HCT116 (cell line): ENCODE measurements at regions not wholly inside any gene's neighbourhood (a gene's known extent, or its start where the extent isn't known, plus 50 kb on each side); places are given as distances from the start of the nearest gene placed in this dataset.

Experiments used
- ATAC-seq: fragments of 200-7000 bp; cut with Tn5 transposase; 2 replicates; pipeline ENCODE4 v1.9.1; 2020; ENCODE audit warnings: mild to moderate bottlenecking, moderate library complexity
- BruUV-seq: library from RNA; stranded (reverse); fragments of 400-500 nt; replicated peaks from 2 replicates; lab custom pipeline; 2021; lab: Mats Ljungman, UMichigan
- CTCF ChIA-PET: fragments of 300-600 bp; sonication (Branson Sonifier 250); formaldehyde crosslinking; loops from one replicate; lab custom pipeline; 2021; ENCODE audit warnings: antibody characterized with exemption; lab: Charles Lee
- POLR2A ChIA-PET: fragments of 300-600, 350-600 bp; sonication (Branson Sonifier 250); formaldehyde crosslinking; loops from one replicate; lab custom pipeline; 2021; ENCODE audit warnings: antibody characterized with exemption; lab: Charles Lee
- RAD21 ChIA-PET, 2 experiments: fragments of 300-600 bp; sonication (Branson Sonifier 250); formaldehyde crosslinking; loops; one replicate each; lab custom pipeline; 2023; ENCODE audit warnings: low total read pairs in 2 of 2; ENCODE audit not compliant: uncharacterized antibody in 2 of 2, unreplicated experiment in 2 of 2, low non-redundant PET in 1 of 2; lab: Charles Lee
- DNase-seq: peaks from one replicate; pipeline ENCODE4 v3.0.0-alpha.2; 2010; ENCODE audit warnings: low read depth, low spot score
- H2AFZ ChIP-seq: fragments of 200-600 bp; shearing (Covaris generic), sonication (generic); 2 replicates; pipeline ENCODE4 v1.6.1; 2017; ENCODE audit warnings: low read depth, mixed run types, mixed read lengths, antibody characterized with exemption, low read length; ENCODE audit not compliant: poor library complexity, severe bottlenecking
- H3K27ac ChIP-seq: 2 replicates; pipeline ENCODE4 v1.5.1; 2012; ENCODE audit warnings: low read depth, low read length
- H3K27me3 ChIP-seq: fragments of 200-600 bp; sonication (generic); 2 replicates; pipeline ENCODE4 v1.6.1; 2016; ENCODE audit warnings: mixed run types, low read length, mixed read lengths; ENCODE audit not compliant: insufficient read depth
- H3K36me3 ChIP-seq, 2 experiments: fragments of 200-500 bp in 1 of 2; fragments of 200-600 bp in 1 of 2; sonication (Bioruptor generic) in 1 of 2; sonication (generic) in 1 of 2; 2 replicates each; pipeline versions ENCODE4 v1.5.1 to v1.6.1; 2014 to 2016; ENCODE audit warnings: low read length in 2 of 2, inconsistent platforms in 1 of 2, mixed read lengths in 1 of 2, mixed run types in 1 of 2; ENCODE audit not compliant: insufficient read depth in 2 of 2, control insufficient read depth in 1 of 2
- H3K4me1 ChIP-seq, 2 experiments: fragments of 200-600 bp in 1 of 2; sonication (generic) in 1 of 2; 2 replicates each; pipeline versions ENCODE4 v1.5.1 to v1.6.1; 2012 to 2017; ENCODE audit warnings: low read length in 2 of 2, inconsistent platforms in 1 of 2, mild to moderate bottlenecking in 1 of 2, mixed read lengths in 1 of 2, mixed run types in 1 of 2, moderate library complexity in 1 of 2; ENCODE audit not compliant: insufficient read depth in 2 of 2, control insufficient read depth in 1 of 2
- H3K4me2 ChIP-seq: fragments of 200-600 bp; sonication (generic); 2 replicates; pipeline ENCODE4 v1.6.1; 2017; ENCODE audit warnings: mixed run types, low read length, mixed read lengths
- H3K4me3 ChIP-seq, 2 experiments: fragments of 200-600 bp in 1 of 2; sonication (generic) in 1 of 2; replicated peaks in 1 of 2; 2 replicates each; pipeline ENCODE4 v1.5.1; 2011 to 2016; ENCODE audit warnings: low read length in 2 of 2, control low read depth in 1 of 2, low read depth in 1 of 2, mild to moderate bottlenecking in 1 of 2, mixed read lengths in 1 of 2, mixed run types in 1 of 2
- H3K79me2 ChIP-seq: fragments of 200-600 bp; sonication (generic); 2 replicates; pipeline ENCODE4 v1.6.1; 2017; ENCODE audit warnings: mild to moderate bottlenecking, mixed run types, low read length, moderate library complexity, mixed read lengths; ENCODE audit not compliant: insufficient read depth
- H3K9ac ChIP-seq: fragments of 200-600 bp; sonication (generic); 2 replicates; pipeline ENCODE4 v1.6.1; 2016; ENCODE audit warnings: low read length, mixed read lengths
- H3K9me2 ChIP-seq: fragments of 200-600 bp; sonication (generic), shearing (Covaris generic); 2 replicates; pipeline ENCODE4 v1.6.1; 2017; ENCODE audit warnings: mixed run types, mild to moderate bottlenecking, moderate library complexity; ENCODE audit not compliant: insufficient read depth
- H3K9me3 ChIP-seq, 2 experiments: fragments of 200-500 bp in 1 of 2; fragments of 200-600 bp in 1 of 2; sonication (Bioruptor generic) in 1 of 2; sonication (generic) in 1 of 2; 2 replicates each; pipeline ENCODE4 v1.6.1; 2014 to 2017; ENCODE audit warnings: low read length in 2 of 2, mixed read lengths in 2 of 2, inconsistent platforms in 1 of 2, low read depth in 1 of 2, mild to moderate bottlenecking in 1 of 2, mixed run types in 1 of 2, moderate library complexity in 1 of 2; ENCODE audit not compliant: control insufficient read depth in 1 of 2, insufficient read depth in 1 of 2
- H4K20me1 ChIP-seq: fragments of 200-600 bp; sonication (generic), shearing (Covaris generic); 2 replicates; pipeline ENCODE4 v1.6.1; 2017; ENCODE audit warnings: mixed run types, mild to moderate bottlenecking, moderate library complexity; ENCODE audit not compliant: insufficient read depth
- ATF3 ChIP-seq: IDR thresholded peaks from 2 replicates; pipeline ENCODE4 v1.6.1; 2012
- CTCF ChIP-seq, 3 experiments: fragments of 200-600 bp in 1 of 3; sonication (generic) in 1 of 3; IDR thresholded peaks in 2 of 3; conservative IDR thresholded peaks in 1 of 3; 2 replicates each; pipeline ENCODE4 v1.5.1; 2012 to 2017; ENCODE audit warnings: low read depth in 2 of 3, low read length in 2 of 3, antibody characterized with exemption in 1 of 3, borderline replicate concordance in 1 of 3, control low read depth in 1 of 3, mild to moderate bottlenecking in 1 of 3, mixed read lengths in 1 of 3, mixed run types in 1 of 3, moderate library complexity in 1 of 3; ENCODE audit not compliant: insufficient read depth in 1 of 3
- MAX ChIP-seq: IDR thresholded peaks from 2 replicates; pipeline ENCODE4 v1.6.1; 2012
- SIN3A ChIP-seq: IDR thresholded peaks from 2 replicates; pipeline ENCODE4 v1.6.1; 2012; ENCODE audit warnings: low read depth
- SRF ChIP-seq: IDR thresholded peaks from 2 replicates; pipeline ENCODE4 v1.6.1; 2012; ENCODE audit warnings: low read depth
- TCF7L2 ChIP-seq: IDR thresholded peaks from 2 replicates; pipeline ENCODE4 v1.7.0; 2011; ENCODE audit warnings: borderline replicate concordance, inconsistent platforms; ENCODE audit not compliant: insufficient read depth, insufficient read length; ENCODE audit errors: extremely low read depth
- intact Hi-C: fragments of 100-400 bp; cut with micrococcal nuclease; formaldehyde crosslinking; loops from 2 replicates; pipeline ENCODE4 v1.10.0; 2022

GRCh38 chr5:142428036-142428772 is 103.4 kb upstream of the SPRY4 start:
- no peak overlapping the region for H3K4me3 ChIP-seq
- POLR2A ChIA-PET = interaction anchor here (0.7 kb wide), 1 partner anchor 17 kb away, joined by 3 read pairs; no protein-coding TSS in a partner anchor
- intact Hi-C loops = no loop called here
- no peaks in the 10 kb centered on the region for H3K27me3 ChIP-seq
- RAD21 ChIA-PET = no interaction called here
- H3K4me1 ChIP-seq = peaks cover 19 to 23% of the 10 kb centered on the region in 2 experiments; a peak in 3 of 4 replicates
- no peaks in the 10 kb centered on the region for H3K9me3 ChIP-seq
- ATAC-seq (no peak), DNase-seq (no peak)
- no peak for TF ChIP-seq ATF3
- no peak for TF ChIP-seq SRF
- no TSS peak for BruUV-seq
- no peaks in the 10 kb centered on the region for H4K20me1 ChIP-seq
- no peak overlapping the region for H2AFZ ChIP-seq
- H3K9ac ChIP-seq = no peak overlapping the region
- no peaks in the 10 kb centered on the region for H3K9me2 ChIP-seq
- no peaks in the 10 kb centered on the region; a peak in 1 of 4 replicates for H3K36me3 ChIP-seq
- no peak overlapping the region for H3K27ac ChIP-seq
- CTCF ChIA-PET = no interaction called here
- H3K4me2 ChIP-seq = no peak overlapping the region
- no peaks in the 10 kb centered on the region for H3K79me2 ChIP-seq

- no peaks in the 10 kb centered on the region for H3K9me2 ChIP-seq
- H3K36me3 ChIP-seq = no peaks in the 10 kb centered on the region; a peak in 1 of 4 replicates
- H3K4me2 ChIP-seq = no peak overlapping the region
- TF ChIP-seq MAX (no peak), TCF7L2 (no peak), CTCF (IDR thresholded peaks at IDR 0.05 in 2 of 3, conservative IDR thresholded peaks at IDR 0.05 in 1 of 3; ENCODE audit: borderline replicate concordance in 1 of 3, insufficient read depth in 1 of 3, low read depth in 2 of 3, low read length in 2 of 3) (no peak), SIN3A (no peak), SRF (no peak)
- no TSS peak for BruUV-seq
- no peak overlapping the region for H3K27ac ChIP-seq
- H3K79me2 ChIP-seq = no peaks in the 10 kb centered on the region
- intact Hi-C loops = no loop called here
- no peak overlapping the region for H2AFZ ChIP-seq
- ATAC-seq (no peak), DNase-seq (no peak)
- ChIA-PET POLR2A (no interaction called here), CTCF (no interaction called here), RAD21 (no interaction called here)
- H3K9ac ChIP-seq = no peak overlapping the region
- no peaks in the 10 kb centered on the region for H3K27me3 ChIP-seq
- no peaks in the 10 kb centered on the region for H4K20me1 ChIP-seq
- H3K4me1 ChIP-seq = peaks cover 18 to 20% of the 10 kb centered on the region in 2 experiments; a peak in 3 of 4 replicates
- no peaks in the 10 kb centered on the region for H3K9me3 ChIP-seq
- H3K4me3 ChIP-seq = no peak overlapping the region
Observed at GRCh38 chr5:142427529-142427928, 102.7 kb upstream of the SPRY4 start.
